HG03432 (cell line): ENCODE measurements at regions not wholly inside any gene's neighbourhood (a gene's known extent, or its start where the extent isn't known, plus 50 kb on each side); places are given as distances from the start of the nearest gene placed in this dataset.
"Not testable (repeated sequence)": the region's sequence is repeated elsewhere in the genome, so short reads cannot be mapped to it uniquely, and the experiment has no call there.

Experiments used
- ATAC-seq: cut with Tn5 transposase; IDR thresholded peaks from one replicate; pipeline ENCODE4 v1.9.1; 2021; ENCODE audit warnings: mild to moderate bottlenecking, moderate library complexity; ENCODE audit not compliant: unreplicated experiment

DNA sequence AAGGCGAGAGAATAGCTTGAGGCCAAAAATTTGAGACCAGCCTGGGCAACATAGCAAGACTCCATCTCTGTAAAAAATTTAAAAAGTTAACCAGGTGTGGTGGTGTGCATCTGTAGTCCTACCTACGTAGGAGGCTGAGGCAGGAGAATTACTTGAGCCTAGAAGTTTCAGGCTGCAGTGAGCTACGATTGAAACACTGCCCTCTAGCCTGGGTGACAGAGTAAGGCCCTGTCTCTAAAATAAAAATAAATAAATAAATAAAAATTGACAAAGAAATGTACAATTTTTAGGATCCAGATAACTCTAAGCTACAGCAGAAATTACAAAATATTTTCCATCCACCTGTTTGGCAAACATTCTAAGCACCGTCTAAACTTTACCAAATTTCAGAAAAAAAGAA lies 941.0 kb upstream of the ADGRB3 start:
- ATAC-seq, result no peak

DNA sequence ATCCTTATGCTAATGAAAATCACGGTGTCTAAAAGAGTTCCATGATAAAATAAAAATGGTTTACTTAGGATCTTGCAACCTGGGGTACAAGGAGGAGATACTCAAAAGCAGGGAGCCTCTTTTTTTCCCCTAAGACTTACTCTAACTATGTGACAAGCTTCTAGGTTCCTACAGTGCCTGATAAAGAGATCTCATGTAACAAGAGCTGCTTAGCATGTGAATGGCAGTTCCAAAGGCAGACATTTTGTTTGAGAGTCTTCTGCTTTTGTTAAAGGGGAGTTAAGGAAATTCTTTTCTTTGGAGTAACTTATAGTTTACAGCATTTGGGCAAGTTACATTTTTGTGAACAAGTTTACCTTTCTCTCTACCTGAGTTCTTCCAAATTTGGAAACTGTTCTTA lies 945.8 kb upstream of the ADGRB3 start:
- no peak for ATAC-seq

DNA sequence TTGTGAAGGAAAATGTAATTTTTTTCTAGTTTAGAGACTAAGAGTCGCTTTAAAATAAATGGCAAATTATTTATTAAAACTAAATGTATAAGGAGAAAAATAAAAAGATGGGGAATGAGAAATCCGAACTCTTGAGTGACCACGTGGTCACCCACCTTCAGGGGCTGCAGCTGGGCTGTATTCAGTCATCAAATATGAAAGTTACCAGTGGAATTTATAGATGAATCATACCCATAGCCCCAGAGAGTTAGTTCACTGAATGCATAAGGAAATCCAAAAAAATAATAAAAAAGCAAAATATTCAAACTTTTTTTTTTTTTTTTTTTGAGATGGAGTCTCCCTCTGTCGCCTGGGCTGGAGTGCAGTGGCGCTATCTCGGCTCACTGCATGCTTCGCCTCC lies 947.7 kb upstream of the ADGRB3 start:
- ATAC-seq, result no peak

DNA sequence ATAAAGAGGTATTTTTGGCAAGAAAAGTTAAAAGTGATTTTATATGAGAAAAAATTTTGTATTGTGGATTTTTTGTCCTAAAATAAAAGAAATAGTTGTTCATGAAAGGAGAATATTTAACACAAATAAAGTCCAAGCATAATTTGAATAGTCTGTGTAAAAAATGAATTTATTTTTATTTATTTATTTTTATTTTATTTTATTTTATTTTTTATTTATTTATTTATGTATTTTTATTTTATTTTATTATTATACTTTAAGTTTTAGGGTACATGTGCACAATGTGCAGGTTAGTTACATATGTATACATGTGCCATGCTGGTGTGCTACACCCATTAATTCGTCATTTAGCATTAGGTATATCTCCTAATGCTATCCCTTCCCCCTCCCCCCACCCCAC lies 948.9 kb upstream of the ADGRB3 start:
- not testable (repeated sequence) for ATAC-seq

DNA sequence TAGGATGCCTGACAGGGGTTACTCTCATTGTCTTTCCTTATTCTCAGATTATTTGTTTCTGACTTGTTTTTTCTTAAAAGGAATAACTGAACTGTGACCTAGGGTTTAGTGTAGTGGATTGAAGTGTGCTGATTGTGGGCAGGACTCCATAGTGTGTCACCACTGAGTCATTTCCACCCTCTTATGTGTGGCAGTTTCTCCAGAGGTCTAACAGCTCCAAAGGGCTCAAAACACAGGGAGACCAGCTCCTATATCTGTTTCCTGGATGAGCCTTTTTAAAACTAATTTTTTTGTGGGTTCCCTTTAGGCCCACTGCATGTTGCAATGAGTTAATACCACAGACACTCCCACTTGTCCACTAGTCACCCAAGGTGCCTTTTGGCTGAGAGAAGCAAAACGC lies 951.1 kb upstream of the ADGRB3 start:
- ATAC-seq, result no peak

DNA sequence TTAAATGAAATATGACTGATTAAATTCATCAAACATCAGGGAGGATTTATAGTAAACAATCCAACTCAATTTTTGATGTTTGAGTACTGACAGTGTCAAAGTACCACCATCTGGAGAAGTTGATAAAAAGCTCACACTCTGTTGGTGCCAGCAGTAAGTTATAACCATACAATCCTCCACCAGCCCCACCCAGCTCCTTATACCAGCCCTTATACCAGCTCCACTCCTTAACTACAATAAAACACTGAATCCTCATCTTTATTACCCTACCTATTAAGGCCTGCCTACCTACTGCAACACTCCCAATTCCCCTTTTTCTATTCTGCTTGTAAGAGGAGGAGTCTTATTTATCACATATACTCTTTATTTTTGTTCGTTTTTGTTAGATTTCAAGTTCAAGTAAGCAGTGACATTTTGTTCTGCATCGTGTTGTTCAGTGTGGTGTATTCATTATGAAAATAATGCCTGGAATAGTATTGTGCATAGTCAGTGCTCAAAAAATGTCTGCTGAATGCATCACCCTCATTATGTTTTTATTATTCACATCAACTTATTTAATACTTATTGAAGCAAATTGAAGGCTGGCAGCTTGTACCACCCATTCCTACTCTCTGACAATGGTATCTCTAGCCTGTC lies 954.7 kb upstream of the ADGRB3 start:
- ATAC-seq, result no peak

DNA sequence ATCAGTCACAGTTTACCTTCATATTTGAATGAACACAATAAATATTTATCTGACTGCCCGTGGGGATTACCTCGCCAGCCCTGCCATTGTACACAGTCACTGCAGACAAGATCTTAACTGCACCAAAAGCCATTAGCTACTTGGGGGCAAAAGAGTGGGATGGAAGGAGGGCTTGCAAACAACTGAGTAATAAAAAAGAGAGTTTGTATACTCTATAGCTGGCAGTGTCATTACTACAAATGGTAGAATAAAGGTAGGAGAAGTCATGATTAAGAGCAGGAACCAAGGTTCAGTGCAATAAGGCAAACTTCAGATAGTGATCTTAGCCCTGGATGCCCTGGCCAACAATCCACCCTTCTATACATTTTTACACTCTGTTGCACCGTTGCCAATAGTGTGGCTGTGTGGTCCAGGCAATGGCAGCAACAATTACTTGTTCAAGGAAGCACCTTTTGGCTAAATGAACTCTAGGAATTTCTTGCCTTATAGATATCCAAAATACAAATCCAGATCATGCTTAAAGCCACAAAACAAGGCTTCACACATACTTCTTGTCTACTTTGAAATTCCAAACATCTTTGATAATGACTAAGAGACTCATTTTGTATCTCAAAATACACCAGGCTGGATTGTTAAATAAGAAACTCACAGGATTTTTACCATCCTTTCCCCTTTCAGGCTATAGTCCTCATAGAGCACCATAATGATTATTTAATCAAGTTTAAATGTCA lies 955.4 kb upstream of the ADGRB3 start:
- ATAC-seq, result no peak

DNA sequence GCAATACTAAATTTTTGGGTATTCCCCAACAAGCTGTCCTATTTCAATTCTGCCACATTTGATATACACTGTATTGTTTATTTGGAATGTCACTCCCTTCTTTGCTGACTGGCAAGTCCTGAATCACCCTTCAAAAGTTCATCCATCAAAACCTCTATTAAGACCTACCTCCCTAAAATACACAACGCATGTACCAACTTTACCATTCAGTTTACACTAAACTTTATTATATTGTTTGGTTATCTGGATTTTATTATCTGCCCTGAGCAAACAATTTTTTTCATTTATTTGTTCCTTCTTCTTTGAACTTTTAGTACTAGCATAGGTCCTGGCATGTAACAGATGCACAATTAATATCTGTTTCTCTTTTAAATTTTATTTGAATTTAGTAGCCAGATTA lies 958.2 kb upstream of the ADGRB3 start:
- ATAC-seq, result no peak

DNA sequence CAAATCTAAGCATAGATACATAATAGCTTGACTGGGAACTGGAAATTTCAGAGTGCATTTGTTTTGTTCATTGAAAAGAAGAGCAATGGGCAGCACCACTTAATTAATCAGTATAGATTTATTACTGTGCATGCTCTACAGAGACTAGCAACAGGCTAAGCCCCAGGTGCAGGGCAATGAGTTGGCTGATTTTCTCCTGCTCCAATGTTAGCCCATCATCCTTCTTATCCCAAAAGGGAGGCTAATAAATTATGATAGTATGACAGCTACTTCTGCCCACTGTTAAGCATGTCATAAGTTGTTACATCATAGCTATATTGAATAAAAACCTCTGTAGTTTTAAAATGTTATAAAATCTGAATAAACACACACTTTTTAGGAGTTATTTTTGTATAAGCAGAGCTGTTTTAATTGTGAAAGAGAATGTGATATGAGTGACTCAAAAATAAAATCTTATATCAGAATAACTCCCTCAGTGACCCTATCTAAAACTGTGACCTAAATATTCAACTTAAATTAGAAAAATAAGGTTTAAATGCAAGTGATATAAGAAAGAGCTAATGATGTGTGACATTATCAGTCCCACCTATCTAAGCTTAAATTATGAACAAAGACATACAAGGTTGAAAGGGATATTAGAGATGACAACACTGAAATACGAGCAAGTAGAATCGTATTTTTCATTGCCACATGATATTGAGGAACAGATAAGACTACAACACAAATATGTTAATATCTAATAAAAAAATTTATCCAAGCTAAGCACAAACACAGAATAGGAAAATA lies 967.3 kb upstream of the ADGRB3 start:
- no peak for ATAC-seq

DNA sequence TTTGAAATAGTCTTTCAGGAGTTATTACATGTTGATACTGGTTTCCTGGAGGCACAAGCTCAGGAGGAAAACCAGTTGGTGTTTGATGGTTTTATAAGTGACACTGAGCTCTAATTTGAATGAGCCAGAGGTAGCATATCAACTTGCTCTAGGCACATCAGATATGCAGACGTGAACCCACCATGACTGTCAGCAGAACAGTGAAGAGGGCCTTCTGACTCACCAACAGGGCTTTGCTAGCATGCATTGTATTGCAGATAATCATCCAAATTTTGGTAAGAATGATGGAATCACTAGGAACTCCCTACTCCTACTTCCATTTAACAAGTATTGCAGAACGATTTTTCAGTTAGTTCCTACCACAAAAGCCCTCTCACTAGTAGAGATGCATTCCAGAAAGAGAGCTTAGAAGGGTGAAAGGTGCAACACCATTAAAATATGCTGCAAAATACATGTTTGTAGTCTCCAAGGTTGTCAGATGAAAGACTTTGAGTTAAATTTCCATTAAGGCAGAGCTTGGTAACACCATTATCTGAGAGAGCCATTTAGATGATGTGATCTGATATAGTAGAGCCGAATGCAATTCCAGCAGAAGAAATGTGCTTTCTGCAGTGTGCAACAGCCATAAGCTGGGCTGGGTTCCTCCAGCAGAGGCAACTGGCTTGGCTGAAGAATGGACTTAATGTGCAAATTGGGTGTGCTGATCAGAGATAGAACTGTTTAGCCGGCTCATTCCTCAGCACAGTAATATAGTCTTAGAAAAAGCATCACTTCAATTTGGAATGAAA lies 968.7 kb upstream of the ADGRB3 start:
- no peak for ATAC-seq

DNA sequence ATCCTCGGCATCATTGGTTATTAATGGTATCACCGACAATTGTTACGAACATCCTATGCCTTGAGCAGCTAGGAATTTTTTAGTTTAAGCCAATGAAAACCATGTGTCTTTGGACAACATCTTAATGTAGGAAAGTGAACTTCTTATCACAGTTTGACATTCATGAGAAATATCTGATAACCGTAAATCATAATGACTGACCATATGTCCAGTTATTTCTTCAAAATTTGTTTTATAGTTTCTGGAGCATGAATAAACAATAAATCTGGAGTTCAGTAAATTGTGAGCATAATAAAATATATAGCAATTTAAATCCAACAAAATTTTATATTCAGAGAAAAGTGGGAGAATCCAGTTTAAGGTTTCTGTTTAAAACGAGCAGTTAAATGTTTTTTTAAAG lies 970.1 kb upstream of the ADGRB3 start:
- no peak for ATAC-seq

DNA sequence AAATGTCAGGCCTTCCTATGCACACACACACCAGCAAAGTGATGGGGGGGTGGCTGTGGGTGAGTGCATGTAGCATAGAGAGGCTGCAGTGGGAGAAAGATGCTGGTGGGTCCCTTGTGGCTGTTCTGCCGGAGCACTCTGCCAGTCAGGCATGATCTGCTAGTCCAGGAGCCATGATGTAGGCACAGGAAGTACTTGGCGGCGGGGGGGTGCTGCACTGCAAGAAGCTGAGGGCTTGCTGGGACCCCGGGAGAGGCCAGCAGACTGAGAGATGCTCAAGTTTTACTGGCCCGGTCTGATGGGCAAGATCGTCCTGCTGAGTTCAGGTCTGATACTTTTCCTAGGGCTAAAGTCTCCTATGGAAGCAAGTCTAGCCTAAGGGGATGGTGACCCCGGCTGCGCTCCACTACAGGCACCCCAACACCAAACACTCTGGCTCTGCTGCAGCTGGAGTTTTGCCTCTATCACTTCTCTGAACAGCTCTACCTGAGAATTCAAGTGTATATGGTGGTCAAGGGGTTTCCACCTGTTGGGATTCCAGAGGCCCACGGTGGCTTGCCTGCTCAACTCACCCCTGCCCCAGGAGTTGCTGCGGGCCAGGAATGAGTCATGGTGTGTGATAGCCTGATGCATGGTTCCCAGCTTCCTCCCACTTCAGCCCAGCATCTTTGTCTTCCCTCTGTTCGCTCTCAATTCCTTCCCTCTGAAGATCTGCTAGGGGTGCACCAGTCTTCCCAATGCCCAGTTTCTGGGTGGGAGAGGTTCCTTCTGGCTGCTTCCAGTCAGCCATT lies 971.8 kb upstream of the ADGRB3 start:
- no peak for ATAC-seq

DNA sequence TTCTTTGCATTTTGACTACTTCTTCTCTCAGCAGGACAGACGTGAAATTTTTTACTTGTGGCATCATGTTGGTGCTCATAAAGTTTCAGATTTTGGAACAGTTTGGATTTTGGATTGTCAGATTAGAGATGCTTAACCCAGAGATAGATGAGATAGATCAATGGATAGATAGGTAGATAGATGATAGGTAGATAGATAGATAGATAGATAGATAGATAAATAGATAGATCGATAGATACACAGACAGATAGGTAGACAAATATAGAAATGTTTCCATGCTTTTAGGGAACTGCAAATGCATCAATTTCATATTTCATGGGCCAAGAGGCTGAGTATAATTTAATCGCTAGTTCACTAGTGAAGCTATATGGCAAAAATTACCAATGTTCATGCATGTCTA lies 981.5 kb upstream of the ADGRB3 start:
- ATAC-seq, result no peak

DNA sequence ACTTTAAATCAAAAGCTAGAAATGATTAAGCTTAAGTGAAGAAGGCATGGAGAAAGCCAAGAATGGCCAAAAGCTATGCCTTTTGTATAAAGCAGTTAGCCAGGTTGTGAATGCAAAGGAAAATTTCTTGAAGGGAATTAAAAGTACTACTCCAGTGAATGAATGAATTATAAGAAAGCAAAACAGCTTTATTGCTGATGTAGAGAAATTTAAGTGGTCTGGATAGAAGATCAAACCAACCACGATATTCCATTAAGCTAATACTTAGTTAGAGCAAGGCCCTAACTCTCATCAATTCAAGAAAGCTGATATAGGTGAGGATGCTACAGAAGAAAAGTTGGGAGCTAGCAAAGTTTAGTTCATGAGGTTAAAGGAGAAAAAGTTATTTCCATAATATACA lies 988.5 kb upstream of the ADGRB3 start:
- ATAC-seq, result no peak

DNA sequence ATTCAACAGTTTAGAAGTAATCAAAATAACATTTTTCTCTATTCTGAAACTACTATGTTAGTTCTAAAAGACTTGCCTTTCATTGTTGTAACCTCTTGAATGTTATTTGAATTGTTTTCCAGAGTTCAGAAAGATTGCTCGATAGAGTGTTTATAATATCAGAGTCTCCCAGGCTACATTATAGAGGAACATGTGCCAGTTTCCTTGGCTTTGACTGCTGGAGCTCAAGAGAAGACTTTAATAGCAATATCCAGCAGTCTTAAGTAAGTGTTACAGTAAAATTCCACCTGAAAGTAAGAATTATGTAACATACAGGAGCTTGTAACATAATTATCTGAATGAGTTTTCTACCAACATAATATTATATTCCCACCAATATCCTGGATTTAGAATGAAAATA lies 991.8 kb upstream of the ADGRB3 start:
- ATAC-seq, result no peak

DNA sequence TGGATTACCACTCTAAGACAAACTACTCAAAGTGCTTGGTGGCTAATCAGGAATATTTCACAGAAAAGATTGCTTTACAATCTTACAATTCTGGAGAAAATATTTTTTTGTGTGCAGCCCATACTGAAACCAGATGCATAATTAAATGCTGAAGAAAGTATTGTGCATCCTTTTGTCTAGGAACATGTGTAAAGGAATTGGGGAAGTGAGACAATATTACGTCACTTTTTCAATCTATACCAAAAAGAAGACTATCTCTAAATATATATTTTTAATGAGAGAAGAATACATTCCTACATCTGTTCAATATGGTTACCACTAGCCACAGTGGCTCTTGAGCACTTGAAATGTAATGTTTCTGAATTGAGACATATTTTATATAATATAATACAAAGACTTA lies 992.5 kb upstream of the ADGRB3 start:
- ATAC-seq, result no peak

DNA sequence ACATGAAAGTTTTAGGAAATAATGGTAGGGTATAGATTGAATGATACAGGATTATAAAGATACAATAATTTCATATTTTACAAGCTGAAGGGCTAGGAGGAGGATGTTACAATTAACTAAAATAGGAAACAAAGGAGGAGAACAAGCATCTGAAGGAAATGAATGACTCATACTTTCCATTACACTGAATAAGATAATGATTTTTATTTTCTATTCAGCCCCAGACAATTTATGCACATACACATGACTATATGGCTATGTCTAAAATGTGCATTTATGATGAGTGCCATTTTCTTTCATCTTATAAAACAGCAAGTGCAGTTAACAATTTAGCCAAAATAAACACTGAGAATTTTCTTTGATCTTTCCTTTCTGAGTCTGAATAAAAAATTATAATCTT lies 994.6 kb upstream of the ADGRB3 start:
- ATAC-seq, result no peak

DNA sequence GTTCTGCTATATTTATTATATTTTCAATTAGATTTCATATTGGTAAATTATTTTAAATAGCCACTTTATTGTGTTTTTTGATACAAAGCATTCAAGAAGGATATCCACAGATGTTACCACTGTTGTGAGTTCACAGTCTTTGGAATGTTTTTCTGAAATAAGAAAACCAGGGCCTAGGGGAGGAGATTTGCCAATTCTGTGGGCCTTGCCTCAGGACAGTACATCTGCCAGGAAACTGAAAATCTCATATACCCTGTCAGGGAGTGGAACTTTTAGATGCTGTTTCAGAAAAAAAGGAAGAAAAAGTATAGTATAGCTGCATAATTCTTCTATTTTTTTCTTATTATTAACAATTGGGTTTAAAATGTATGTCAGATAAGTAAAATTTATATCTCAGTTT lies 995.9 kb upstream of the ADGRB3 start:
- no peak for ATAC-seq

DNA sequence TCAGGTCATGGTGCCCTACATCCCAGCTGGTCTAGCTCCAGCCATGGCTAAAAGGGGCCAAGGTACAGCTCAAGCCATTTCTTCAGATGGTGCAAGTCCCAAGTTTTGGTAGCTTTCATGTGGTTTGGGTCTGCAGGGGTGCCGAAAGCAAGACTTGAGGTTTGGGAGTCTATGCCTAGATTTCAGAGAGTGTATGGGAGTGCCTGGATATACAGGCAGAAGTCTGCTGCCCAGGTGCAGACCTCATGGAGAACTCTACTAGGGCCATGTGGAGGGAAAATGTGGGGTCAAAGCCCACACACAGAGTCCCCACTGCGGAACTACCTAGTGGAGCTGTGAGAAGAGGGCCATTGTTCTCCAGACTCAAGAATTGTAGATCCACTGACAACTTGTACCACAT lies 1000.9 kb upstream of the ADGRB3 start:
- ATAC-seq, result no peak

DNA sequence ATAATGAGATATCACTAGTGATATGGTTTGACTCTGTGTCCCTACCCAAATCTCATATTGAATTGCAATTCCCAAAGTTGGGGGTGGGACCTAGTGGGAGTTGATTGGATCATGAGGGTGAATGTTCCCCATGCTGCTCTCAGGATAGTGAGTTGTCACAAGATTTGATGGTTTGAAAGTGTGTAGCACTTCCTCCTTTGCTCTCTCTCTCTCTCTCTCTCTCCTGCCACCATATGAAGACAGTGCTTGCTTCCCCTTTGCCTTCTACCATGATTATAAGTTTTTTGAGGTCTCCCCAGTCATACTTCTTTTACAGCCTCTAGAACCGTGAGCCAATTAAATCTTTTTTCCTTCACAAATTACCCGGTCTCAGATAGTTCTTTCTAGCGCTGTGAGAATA lies 1002.0 kb upstream of the ADGRB3 start:
- ATAC-seq, result no peak

DNA sequence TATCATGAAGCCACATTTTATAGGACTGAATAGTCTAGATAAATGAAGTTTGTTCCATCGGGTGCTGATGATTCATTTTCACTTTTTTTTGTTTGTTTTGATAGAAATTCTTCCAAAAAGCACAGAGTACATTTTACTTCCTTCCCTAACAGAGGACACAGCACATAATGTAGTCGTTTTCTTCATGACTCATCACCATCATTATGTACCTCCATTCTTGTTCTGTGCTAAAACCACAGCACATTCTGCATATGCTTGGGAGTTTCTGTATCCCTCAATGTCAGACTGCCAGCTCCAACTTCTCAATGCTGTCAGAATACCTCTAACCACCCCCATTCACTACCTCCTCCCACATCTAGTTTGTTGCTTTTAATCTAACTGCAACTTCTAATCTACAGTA lies 1004.9 kb upstream of the ADGRB3 start:
- ATAC-seq, result no peak
